CD4-positive, alpha-beta T cell treated with Interleukin-4 for 1 hour (primary cell): ENCODE measurements at regions not wholly inside any gene's neighbourhood (a gene's known extent, or its start where the extent isn't known, plus 50 kb on each side); places are given as distances from the start of the nearest gene placed in this dataset.

Experiments used
- DNase-seq, 2 donors: peaks; one replicate each; pipeline ENCODE4 v3.0.0-alpha.2; 2020 to 2022

DNA sequence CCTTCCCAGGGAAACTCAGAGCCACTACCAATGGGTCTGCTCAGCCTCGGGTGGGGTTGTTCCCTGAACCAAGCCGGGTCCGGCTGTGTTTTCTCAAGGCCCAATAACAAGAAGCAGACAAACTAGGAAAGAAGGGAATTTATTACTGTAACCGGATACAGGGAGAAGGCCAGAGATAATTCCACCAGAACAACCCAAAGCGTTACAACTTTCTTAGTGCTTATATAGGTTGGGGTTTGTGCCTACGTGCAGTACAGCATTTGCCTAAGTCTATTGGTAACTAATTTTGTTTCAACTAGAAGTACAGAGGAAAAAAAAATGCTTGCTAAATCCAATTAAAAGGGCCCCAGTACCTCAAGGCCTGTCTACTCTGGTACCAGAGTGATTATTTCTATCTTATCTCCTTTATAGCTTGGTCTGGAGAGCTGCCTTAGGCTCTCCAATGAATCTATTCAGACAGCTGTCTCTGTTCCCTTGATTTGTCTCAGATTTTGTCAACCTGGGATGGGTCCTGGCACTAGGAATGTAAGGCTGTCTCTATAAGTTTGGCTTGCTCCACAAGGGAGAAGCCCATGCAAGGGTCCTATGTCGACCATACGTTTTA is 57.3 kb upstream of the CCDC190 start:
- DNase-seq, result no peak

DNA sequence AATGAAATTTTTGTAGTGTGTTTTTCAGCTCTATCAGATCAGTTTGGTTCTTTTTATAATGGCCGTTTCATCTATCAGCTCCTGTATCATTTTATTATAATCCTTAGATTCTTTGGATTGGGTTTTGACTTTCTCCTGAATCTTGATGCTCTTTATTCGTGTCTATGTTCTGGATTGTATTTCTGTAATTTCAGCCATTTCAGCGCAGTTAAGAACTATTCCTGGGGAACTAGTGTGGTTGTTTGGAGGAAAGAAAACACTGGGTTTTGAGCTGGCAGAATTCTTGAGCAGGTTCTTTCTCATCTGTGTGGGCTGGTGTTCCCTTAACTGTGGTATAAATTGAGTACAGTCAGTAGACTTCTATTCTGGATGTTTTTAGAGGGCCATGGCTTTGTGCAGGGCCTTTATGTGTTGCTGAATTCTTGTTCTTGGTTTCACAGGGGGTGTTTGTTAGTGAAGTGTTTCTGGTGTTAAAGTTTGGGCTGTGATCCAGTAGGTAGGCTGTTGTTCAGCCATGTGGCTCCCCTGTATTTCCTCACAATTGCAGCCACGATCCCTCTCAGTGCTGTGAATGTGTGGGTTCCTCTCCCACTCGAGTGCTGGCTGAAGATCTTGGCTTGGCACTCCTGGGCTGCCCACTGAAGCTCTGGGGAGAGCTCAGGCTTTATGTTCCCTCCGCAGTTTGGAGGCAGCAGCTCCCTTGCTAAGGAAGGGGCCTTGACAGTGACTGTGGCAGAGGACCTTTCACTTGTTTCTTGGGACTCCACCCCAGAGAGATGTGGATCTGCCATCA is 56.0 kb upstream of the CCDC190 start:
- DNase-seq, result no peak

DNA sequence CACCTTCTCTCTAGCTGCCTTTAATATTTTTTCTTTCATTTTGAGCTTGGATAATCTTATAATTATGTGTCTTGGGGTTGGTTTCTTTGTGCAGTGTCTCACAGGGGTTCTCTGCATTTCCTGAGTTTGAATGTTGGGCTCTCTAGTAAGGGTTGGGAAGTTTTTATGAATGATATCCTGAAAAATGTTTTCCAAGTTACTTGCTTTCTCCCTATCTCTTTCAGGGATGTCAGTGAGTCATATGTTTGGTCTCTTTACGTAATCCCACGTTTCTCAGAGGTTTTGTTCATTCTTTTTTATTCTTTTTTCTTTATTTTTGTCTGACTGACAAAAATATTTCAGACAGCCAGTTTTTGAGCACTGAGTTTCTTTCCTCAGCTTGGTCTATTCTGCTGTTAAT is 55.4 kb upstream of the CCDC190 start:
- DNase-seq, result no peak

GRCh38 chr1:162914601-162915000 is 53.6 kb upstream of the CCDC190 start:
- DNase-seq, result no peak

DNA sequence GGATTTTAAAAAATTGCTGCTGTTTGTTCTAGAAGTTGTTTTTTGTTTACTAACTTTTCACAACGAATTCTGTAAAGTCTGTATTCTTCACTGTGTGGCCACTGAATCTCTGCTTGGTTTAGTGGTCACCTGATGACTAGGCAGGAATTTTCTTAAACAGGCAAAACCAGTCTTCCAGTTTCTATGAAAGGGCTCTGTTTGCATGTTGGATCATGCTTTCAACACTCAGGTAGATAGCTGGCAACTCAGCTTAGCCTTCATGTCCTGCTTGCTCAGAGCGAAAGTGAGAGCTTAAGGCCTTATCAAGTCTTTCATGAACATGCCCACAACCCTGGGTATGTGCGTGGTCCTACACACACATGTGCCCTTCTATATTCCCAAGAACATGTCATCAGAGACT is 52.4 kb upstream of the CCDC190 start:
- DNase-seq, result no peak

- DNase-seq, result no peak
Observed at GRCh38 chr1:162912061-162912667, 51.2 kb upstream of the CCDC190 start.
